ENCODE measurements at regions not wholly inside any gene's neighbourhood (a gene's known extent, or its start where the extent isn't known, plus 50 kb on each side); places are given as distances from the start of the nearest gene placed in this dataset.

- Histone ChIP-seq H3K4me3 (ENCODE audit: low read length in 3 of 3) (no peak overlapping the region), H3K27ac (ENCODE audit: low read depth, low read length) (no peak overlapping the region), H3K27me3 (ENCODE audit: control insufficient read depth in 3 of 3, insufficient read depth in 3 of 3, low read length in 3 of 3) (no peaks in the 10 kb centered on the region), H3K9me3 (ENCODE audit: control insufficient read depth in 3 of 3, low read length in 3 of 3) (no peaks in the 10 kb centered on the region), H3K36me3 (ENCODE audit: control insufficient read depth in 3 of 3, insufficient read depth in 3 of 3, low read length in 3 of 3) (no peaks in the 10 kb centered on the region), H3K9ac (ENCODE audit: low read depth in 1 of 3, low read length in 3 of 3) (no peak overlapping the region), H3K4me1 (ENCODE audit: control insufficient read depth in 3 of 3, insufficient read depth in 3 of 3, low read length in 3 of 3) (no peaks in the 10 kb centered on the region)
These were observed 371.0 kb downstream of the TGFB2 start for GRCh38 chr1:218715961-218716669.

- Histone ChIP-seq H3K9me3 (ENCODE audit: control insufficient read depth in 3 of 3, low read length in 3 of 3) (no peaks in the 10 kb centered on the region), H3K9ac (ENCODE audit: low read depth in 1 of 3, low read length in 3 of 3) (no peak overlapping the region), H3K27ac (ENCODE audit: low read depth, low read length) (no peak overlapping the region), H3K27me3 (ENCODE audit: control insufficient read depth in 3 of 3, insufficient read depth in 3 of 3, low read length in 3 of 3) (no peaks in the 10 kb centered on the region), H3K36me3 (ENCODE audit: control insufficient read depth in 3 of 3, insufficient read depth in 3 of 3, low read length in 3 of 3) (no peaks in the 10 kb centered on the region), H3K4me3 (ENCODE audit: low read length in 3 of 3) (no peak overlapping the region), H3K4me1 (ENCODE audit: control insufficient read depth in 3 of 3, insufficient read depth in 3 of 3, low read length in 3 of 3) (no peaks in the 10 kb centered on the region)
These were observed 372.4 kb downstream of the TGFB2 start for GRCh38 chr1:218717575-218717974.

GRCh38 chr1:218718206-218718605 is 373.1 kb downstream of the TGFB2 start:
- no peak overlapping the region for H3K27ac ChIP-seq (ENCODE audit: low read depth, low read length)
- H3K36me3 ChIP-seq (ENCODE audit: control insufficient read depth in 3 of 3, insufficient read depth in 3 of 3, low read length in 3 of 3) = no peaks in the 10 kb centered on the region
- no peak overlapping the region for H3K4me3 ChIP-seq (ENCODE audit: low read length in 3 of 3)
- H3K27me3 ChIP-seq (ENCODE audit: control insufficient read depth in 3 of 3, insufficient read depth in 3 of 3, low read length in 3 of 3) = no peaks in the 10 kb centered on the region
- H3K9ac ChIP-seq (ENCODE audit: low read depth in 1 of 3, low read length in 3 of 3) = no peak overlapping the region
- no peaks in the 10 kb centered on the region for H3K4me1 ChIP-seq (ENCODE audit: control insufficient read depth in 3 of 3, insufficient read depth in 3 of 3, low read length in 3 of 3)
- no peaks in the 10 kb centered on the region for H3K9me3 ChIP-seq (ENCODE audit: control insufficient read depth in 3 of 3, low read length in 3 of 3)

GRCh38 chr1:218718977-218719376 is 373.8 kb downstream of the TGFB2 start:
- no peak overlapping the region for H3K27ac ChIP-seq (ENCODE audit: low read depth, low read length)
- no peak overlapping the region for H3K9ac ChIP-seq (ENCODE audit: low read depth in 1 of 3, low read length in 3 of 3)
- no peaks in the 10 kb centered on the region for H3K27me3 ChIP-seq (ENCODE audit: control insufficient read depth in 3 of 3, insufficient read depth in 3 of 3, low read length in 3 of 3)

GRCh38 chr1:218728898-218729565 is 383.9 kb downstream of the TGFB2 start:
- H3K27me3 ChIP-seq (ENCODE audit: control insufficient read depth in 3 of 3, insufficient read depth in 3 of 3, low read length in 3 of 3) = no peaks in the 10 kb centered on the region
- no peaks in the 10 kb centered on the region for H3K9me3 ChIP-seq (ENCODE audit: control insufficient read depth in 3 of 3, low read length in 3 of 3)
- no peaks in the 10 kb centered on the region for H3K36me3 ChIP-seq (ENCODE audit: control insufficient read depth in 3 of 3, insufficient read depth in 3 of 3, low read length in 3 of 3)
- H3K27ac ChIP-seq (ENCODE audit: low read depth, low read length) = no peak overlapping the region
- H3K4me1 ChIP-seq (ENCODE audit: control insufficient read depth in 3 of 3, insufficient read depth in 3 of 3, low read length in 3 of 3) = no peaks in the 10 kb centered on the region
- no peak overlapping the region for H3K4me3 ChIP-seq (ENCODE audit: low read length in 3 of 3)
- no peak overlapping the region for H3K9ac ChIP-seq (ENCODE audit: low read depth in 1 of 3, low read length in 3 of 3)

More at GRCh38 chr1:218718977-218719376, 373.8 kb downstream of the TGFB2 start:
- Histone ChIP-seq H3K36me3 (ENCODE audit: control insufficient read depth in 3 of 3, insufficient read depth in 3 of 3, low read length in 3 of 3) (no peaks in the 10 kb centered on the region), H3K9me3 (ENCODE audit: control insufficient read depth in 3 of 3, low read length in 3 of 3) (no peaks in the 10 kb centered on the region), H3K4me3 (ENCODE audit: low read length in 3 of 3) (no peak overlapping the region), H3K4me1 (ENCODE audit: control insufficient read depth in 3 of 3, insufficient read depth in 3 of 3, low read length in 3 of 3) (no peaks in the 10 kb centered on the region)

GRCh38 chr1:218735436-218736032 is 390.4 kb downstream of the TGFB2 start:
- Histone ChIP-seq H3K4me3 (ENCODE audit: low read length in 3 of 3) (no peak overlapping the region), H3K9me3 (ENCODE audit: control insufficient read depth in 3 of 3, low read length in 3 of 3) (no peaks in the 10 kb centered on the region), H3K27ac (ENCODE audit: low read depth, low read length) (no peak overlapping the region), H3K36me3 (ENCODE audit: control insufficient read depth in 3 of 3, insufficient read depth in 3 of 3, low read length in 3 of 3) (no peaks in the 10 kb centered on the region), H3K4me1 (ENCODE audit: control insufficient read depth in 3 of 3, insufficient read depth in 3 of 3, low read length in 3 of 3) (peaks cover 0 to 3% (median 0%) of the 10 kb centered on the region in 3 donors), H3K9ac (ENCODE audit: low read depth in 1 of 3, low read length in 3 of 3) (no peak overlapping the region), H3K27me3 (ENCODE audit: control insufficient read depth in 3 of 3, insufficient read depth in 3 of 3, low read length in 3 of 3) (no peaks in the 10 kb centered on the region)

GRCh38 chr1:218739426-218739825 is 394.3 kb downstream of the TGFB2 start:
- Histone ChIP-seq H3K4me3 (ENCODE audit: low read length in 3 of 3) (no peak overlapping the region), H3K4me1 (ENCODE audit: control insufficient read depth in 3 of 3, insufficient read depth in 3 of 3, low read length in 3 of 3) (peaks cover 0 to 3% (median 0%) of the 10 kb centered on the region in 3 donors), H3K36me3 (ENCODE audit: control insufficient read depth in 3 of 3, insufficient read depth in 3 of 3, low read length in 3 of 3) (no peaks in the 10 kb centered on the region), H3K9me3 (ENCODE audit: control insufficient read depth in 3 of 3, low read length in 3 of 3) (no peaks in the 10 kb centered on the region), H3K27me3 (ENCODE audit: control insufficient read depth in 3 of 3, insufficient read depth in 3 of 3, low read length in 3 of 3) (no peaks in the 10 kb centered on the region), H3K27ac (ENCODE audit: low read depth, low read length) (no peak overlapping the region), H3K9ac (ENCODE audit: low read depth in 1 of 3, low read length in 3 of 3) (no peak overlapping the region)

- no peak overlapping the region for H3K27ac ChIP-seq (ENCODE audit: low read depth, low read length)
These were observed 396.7 kb downstream of the TGFB2 start for GRCh38 chr1:218741852-218742251.

GRCh38 chr1:218742467-218743262 is 397.5 kb downstream of the TGFB2 start:
- no peak overlapping the region for H3K9ac ChIP-seq (ENCODE audit: low read depth in 1 of 3, low read length in 3 of 3)
- H3K36me3 ChIP-seq (ENCODE audit: control insufficient read depth in 3 of 3, insufficient read depth in 3 of 3, low read length in 3 of 3) = no peaks in the 10 kb centered on the region
- no peak overlapping the region for H3K27ac ChIP-seq (ENCODE audit: low read depth, low read length)
- H3K9me3 ChIP-seq (ENCODE audit: control insufficient read depth in 3 of 3, low read length in 3 of 3) = no peaks in the 10 kb centered on the region
- H3K27me3 ChIP-seq (ENCODE audit: control insufficient read depth in 3 of 3, insufficient read depth in 3 of 3, low read length in 3 of 3) = no peaks in the 10 kb centered on the region
- H3K4me1 ChIP-seq (ENCODE audit: control insufficient read depth in 3 of 3, insufficient read depth in 3 of 3, low read length in 3 of 3) = peaks cover 0 to 3% (median 0%) of the 10 kb centered on the region in 3 donors
- no peak overlapping the region for H3K4me3 ChIP-seq (ENCODE audit: low read length in 3 of 3)

More at GRCh38 chr1:218741852-218742251, 396.7 kb downstream of the TGFB2 start:
- no peaks in the 10 kb centered on the region for H3K36me3 ChIP-seq (ENCODE audit: control insufficient read depth in 3 of 3, insufficient read depth in 3 of 3, low read length in 3 of 3)
- peaks cover 0 to 3% (median 0%) of the 10 kb centered on the region in 3 donors for H3K4me1 ChIP-seq (ENCODE audit: control insufficient read depth in 3 of 3, insufficient read depth in 3 of 3, low read length in 3 of 3)
- H3K27me3 ChIP-seq (ENCODE audit: control insufficient read depth in 3 of 3, insufficient read depth in 3 of 3, low read length in 3 of 3) = no peaks in the 10 kb centered on the region
- H3K9me3 ChIP-seq (ENCODE audit: control insufficient read depth in 3 of 3, low read length in 3 of 3) = no peaks in the 10 kb centered on the region
- H3K9ac ChIP-seq (ENCODE audit: low read depth in 1 of 3, low read length in 3 of 3) = no peak overlapping the region
- H3K4me3 ChIP-seq (ENCODE audit: low read length in 3 of 3) = no peak overlapping the region

Data from skeletal muscle tissue (tissue), 3 donors.